ENCODE measurements at regions not wholly inside any gene's neighbourhood (a gene's known extent, or its start where the extent isn't known, plus 50 kb on each side); places are given as distances from the start of the nearest gene placed in this dataset.

- no peak for TF ChIP-seq ZNF281 (CRISPR knock-in tag; IDR thresholded peaks at IDR 0.05)
Measured at GRCh38 chr2:150663143-150663542, 175.7 kb upstream of the RND3 start (continued).

GRCh38 chr2:150656002-150656401, 168.5 kb upstream of the RND3 start:
- ChIA-PET POLR2A (no interaction called here), CTCF (no interaction called here)
- no peaks in the 10 kb centered on the region for H3K4me1 Mint-ChIP-seq
- TF ChIP-seq, protein P1, sequence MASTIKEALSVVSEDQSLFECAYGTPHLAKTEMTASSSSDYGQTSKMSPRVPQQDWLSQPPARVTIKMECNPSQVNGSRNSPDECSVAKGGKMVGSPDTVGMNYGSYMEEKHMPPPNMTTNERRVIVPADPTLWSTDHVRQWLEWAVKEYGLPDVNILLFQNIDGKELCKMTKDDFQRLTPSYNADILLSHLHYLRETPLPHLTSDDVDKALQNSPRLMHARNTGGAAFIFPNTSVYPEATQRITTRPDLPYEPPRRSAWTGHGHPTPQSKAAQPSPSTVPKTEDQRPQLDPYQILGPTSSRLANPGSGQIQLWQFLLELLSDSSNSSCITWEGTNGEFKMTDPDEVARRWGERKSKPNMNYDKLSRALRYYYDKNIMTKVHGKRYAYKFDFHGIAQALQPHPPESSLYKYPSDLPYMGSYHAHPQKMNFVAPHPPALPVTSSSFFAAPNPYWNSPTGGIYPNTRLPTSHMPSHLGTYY (CRISPR knock-in tag; IDR thresholded peaks at IDR 0.05) = no peak
- TF ChIP-seq, protein P2, sequence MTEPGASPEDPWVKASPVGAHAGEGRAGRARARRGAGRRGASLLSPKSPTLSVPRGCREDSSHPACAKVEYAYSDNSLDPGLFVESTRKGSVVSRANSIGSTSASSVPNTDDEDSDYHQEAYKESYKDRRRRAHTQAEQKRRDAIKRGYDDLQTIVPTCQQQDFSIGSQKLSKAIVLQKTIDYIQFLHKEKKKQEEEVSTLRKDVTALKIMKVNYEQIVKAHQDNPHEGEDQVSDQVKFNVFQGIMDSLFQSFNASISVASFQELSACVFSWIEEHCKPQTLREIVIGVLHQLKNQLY (CRISPR knock-in tag; IDR thresholded peaks at IDR 0.05) = no peak
- peaks cover 51% of the 10 kb centered on the region for H3K9me3 Mint-ChIP-seq
- H3K27ac Mint-ChIP-seq = no peak overlapping the region
- H3K4me3 Mint-ChIP-seq = no peak overlapping the region
- H3K27me3 Mint-ChIP-seq (ENCODE audit: low read depth) = no peaks in the 10 kb centered on the region
- H3K36me3 Mint-ChIP-seq = peaks cover 23% of the 10 kb centered on the region
- no peak for DNase-seq (ENCODE audit: low spot score)
- ATAC-seq = no peak

- ChIA-PET CTCF (no interaction called here), POLR2A (no interaction called here)
- Mint-ChIP-seq H3K27ac (no peak overlapping the region), H3K36me3 (peaks cover 12% of the 10 kb centered on the region), H3K9me3 (peaks cover 38% of the 10 kb centered on the region), H3K4me1 (no peaks in the 10 kb centered on the region), H3K4me3 (no peak overlapping the region), H3K27me3 (ENCODE audit: low read depth) (no peaks in the 10 kb centered on the region)
- TF ChIP-seq ARID4B (CRISPR knock-in tag; IDR thresholded peaks at IDR 0.05; ENCODE audit: borderline replicate concordance) (no peak), RORB (CRISPR knock-in tag; IDR thresholded peaks at IDR 0.05) (no peak), CREB1 (CRISPR knock-in tag; IDR thresholded peaks at IDR 0.05) (no peak), GABPB1 (CRISPR knock-in tag; IDR thresholded peaks at IDR 0.05) (no peak), ZNF219 (CRISPR knock-in tag; IDR thresholded peaks at IDR 0.05; ENCODE audit: borderline replicate concordance) (no peak), TEAD1 (CRISPR knock-in tag; IDR thresholded peaks at IDR 0.05) (no peak), JUN (CRISPR knock-in tag; IDR thresholded peaks at IDR 0.05) (no peak), FOXJ3 (CRISPR knock-in tag; IDR thresholded peaks at IDR 0.05; ENCODE audit: borderline replicate concordance) (no peak)
- TF ChIP-seq, protein P3, sequence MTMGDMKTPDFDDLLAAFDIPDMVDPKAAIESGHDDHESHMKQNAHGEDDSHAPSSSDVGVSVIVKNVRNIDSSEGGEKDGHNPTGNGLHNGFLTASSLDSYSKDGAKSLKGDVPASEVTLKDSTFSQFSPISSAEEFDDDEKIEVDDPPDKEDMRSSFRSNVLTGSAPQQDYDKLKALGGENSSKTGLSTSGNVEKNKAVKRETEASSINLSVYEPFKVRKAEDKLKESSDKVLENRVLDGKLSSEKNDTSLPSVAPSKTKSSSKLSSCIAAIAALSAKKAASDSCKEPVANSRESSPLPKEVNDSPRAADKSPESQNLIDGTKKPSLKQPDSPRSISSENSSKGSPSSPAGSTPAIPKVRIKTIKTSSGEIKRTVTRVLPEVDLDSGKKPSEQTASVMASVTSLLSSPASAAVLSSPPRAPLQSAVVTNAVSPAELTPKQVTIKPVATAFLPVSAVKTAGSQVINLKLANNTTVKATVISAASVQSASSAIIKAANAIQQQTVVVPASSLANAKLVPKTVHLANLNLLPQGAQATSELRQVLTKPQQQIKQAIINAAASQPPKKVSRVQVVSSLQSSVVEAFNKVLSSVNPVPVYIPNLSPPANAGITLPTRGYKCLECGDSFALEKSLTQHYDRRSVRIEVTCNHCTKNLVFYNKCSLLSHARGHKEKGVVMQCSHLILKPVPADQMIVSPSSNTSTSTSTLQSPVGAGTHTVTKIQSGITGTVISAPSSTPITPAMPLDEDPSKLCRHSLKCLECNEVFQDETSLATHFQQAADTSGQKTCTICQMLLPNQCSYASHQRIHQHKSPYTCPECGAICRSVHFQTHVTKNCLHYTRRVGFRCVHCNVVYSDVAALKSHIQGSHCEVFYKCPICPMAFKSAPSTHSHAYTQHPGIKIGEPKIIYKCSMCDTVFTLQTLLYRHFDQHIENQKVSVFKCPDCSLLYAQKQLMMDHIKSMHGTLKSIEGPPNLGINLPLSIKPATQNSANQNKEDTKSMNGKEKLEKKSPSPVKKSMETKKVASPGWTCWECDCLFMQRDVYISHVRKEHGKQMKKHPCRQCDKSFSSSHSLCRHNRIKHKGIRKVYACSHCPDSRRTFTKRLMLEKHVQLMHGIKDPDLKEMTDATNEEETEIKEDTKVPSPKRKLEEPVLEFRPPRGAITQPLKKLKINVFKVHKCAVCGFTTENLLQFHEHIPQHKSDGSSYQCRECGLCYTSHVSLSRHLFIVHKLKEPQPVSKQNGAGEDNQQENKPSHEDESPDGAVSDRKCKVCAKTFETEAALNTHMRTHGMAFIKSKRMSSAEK (CRISPR knock-in tag; IDR thresholded peaks at IDR 0.05; ENCODE audit: borderline replicate concordance) = no peak
- TF ChIP-seq, protein P1 (CRISPR knock-in tag; IDR thresholded peaks at IDR 0.05) = no peak
- TF ChIP-seq, protein P4, sequence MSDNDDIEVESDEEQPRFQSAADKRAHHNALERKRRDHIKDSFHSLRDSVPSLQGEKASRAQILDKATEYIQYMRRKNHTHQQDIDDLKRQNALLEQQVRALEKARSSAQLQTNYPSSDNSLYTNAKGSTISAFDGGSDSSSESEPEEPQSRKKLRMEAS (CRISPR knock-in tag; IDR thresholded peaks at IDR 0.05) = no peak
- TF ChIP-seq, protein P5, sequence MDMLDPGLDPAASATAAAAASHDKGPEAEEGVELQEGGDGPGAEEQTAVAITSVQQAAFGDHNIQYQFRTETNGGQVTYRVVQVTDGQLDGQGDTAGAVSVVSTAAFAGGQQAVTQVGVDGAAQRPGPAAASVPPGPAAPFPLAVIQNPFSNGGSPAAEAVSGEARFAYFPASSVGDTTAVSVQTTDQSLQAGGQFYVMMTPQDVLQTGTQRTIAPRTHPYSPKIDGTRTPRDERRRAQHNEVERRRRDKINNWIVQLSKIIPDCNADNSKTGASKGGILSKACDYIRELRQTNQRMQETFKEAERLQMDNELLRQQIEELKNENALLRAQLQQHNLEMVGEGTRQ (CRISPR knock-in tag; IDR thresholded peaks at IDR 0.05) = no peak
- no peak for DNase-seq (ENCODE audit: low spot score)
- no peak for ATAC-seq
Measured at GRCh38 chr2:150653351-150653750, 165.9 kb upstream of the RND3 start.

All from WTC11 (cell line).